GM18870 (cell line): ENCODE measurements at regions not wholly inside any gene's neighbourhood (a gene's known extent, or its start where the extent isn't known, plus 50 kb on each side); places are given as distances from the start of the nearest gene placed in this dataset.

ENCODE experiments used
- ATAC-seq: cut with Tn5 transposase; IDR thresholded peaks from one replicate; pipeline ENCODE4 v1.9.1; 2021; ENCODE audit warnings: moderate library complexity; ENCODE audit not compliant: unreplicated experiment

- ATAC-seq = no peak
Measured at GRCh38 chr3:117572786-117573185, 863.2 kb downstream of the TUSC7 start.

GRCh38 chr3:117580806-117581205, 871.2 kb downstream of the TUSC7 start:
- no peak for ATAC-seq

- no peak for ATAC-seq
Measured at GRCh38 chr3:117586161-117586560, 876.6 kb downstream of the TUSC7 start.

GRCh38 chr3:117587416-117587815, 877.8 kb downstream of the TUSC7 start:
- no peak for ATAC-seq

- ATAC-seq = no peak
Measured at GRCh38 chr3:117589454-117589853, 879.9 kb downstream of the TUSC7 start.

GRCh38 chr3:117595615-117596014, 886.0 kb downstream of the TUSC7 start:
- ATAC-seq = no peak

- no peak for ATAC-seq
Measured at GRCh38 chr3:117596503-117596902, 886.9 kb downstream of the TUSC7 start.

- ATAC-seq = no peak
Measured at GRCh38 chr3:117597865-117598264, 888.3 kb downstream of the TUSC7 start.

- ATAC-seq = no peak
Measured at GRCh38 chr3:117600112-117600511, 890.5 kb downstream of the TUSC7 start.

- ATAC-seq = no peak
Measured at GRCh38 chr3:117600666-117601065, 891.1 kb downstream of the TUSC7 start.

- ATAC-seq = no peak
Measured at GRCh38 chr3:117602058-117602644, 892.6 kb downstream of the TUSC7 start.

- peak; percentile 87 for ATAC-seq
Measured at GRCh38 chr3:117603097-117603496, 893.5 kb downstream of the TUSC7 start.

- no peak for ATAC-seq
Measured at GRCh38 chr3:117606866-117607265, 897.3 kb downstream of the TUSC7 start.

- ATAC-seq = no peak
Measured at GRCh38 chr3:117609330-117609729, 899.8 kb downstream of the TUSC7 start.

GRCh38 chr3:117610156-117610555, 900.6 kb downstream of the TUSC7 start:
- ATAC-seq = no peak

- ATAC-seq = no peak
Measured at GRCh38 chr3:117611211-117611610, 901.6 kb downstream of the TUSC7 start.

- no peak for ATAC-seq
Measured at GRCh38 chr3:117616227-117616626, 906.6 kb downstream of the TUSC7 start.

GRCh38 chr3:117617906-117618305, 908.3 kb downstream of the TUSC7 start:
- no peak for ATAC-seq

GRCh38 chr3:117618462-117618861, 908.9 kb downstream of the TUSC7 start:
- no peak for ATAC-seq

GRCh38 chr3:117619805-117620204, 910.2 kb downstream of the TUSC7 start:
- no peak for ATAC-seq

- no peak for ATAC-seq
Measured at GRCh38 chr3:117622171-117622841, 912.7 kb downstream of the TUSC7 start.

GRCh38 chr3:117624424-117624823, 914.8 kb downstream of the TUSC7 start:
- no peak for ATAC-seq

- ATAC-seq = no peak
Measured at GRCh38 chr3:117625174-117625573, 915.6 kb downstream of the TUSC7 start.
